ENCODE measurements at regions not wholly inside any gene's neighbourhood (a gene's known extent, or its start where the extent isn't known, plus 50 kb on each side); places are given as distances from the start of the nearest gene placed in this dataset.

DNA sequence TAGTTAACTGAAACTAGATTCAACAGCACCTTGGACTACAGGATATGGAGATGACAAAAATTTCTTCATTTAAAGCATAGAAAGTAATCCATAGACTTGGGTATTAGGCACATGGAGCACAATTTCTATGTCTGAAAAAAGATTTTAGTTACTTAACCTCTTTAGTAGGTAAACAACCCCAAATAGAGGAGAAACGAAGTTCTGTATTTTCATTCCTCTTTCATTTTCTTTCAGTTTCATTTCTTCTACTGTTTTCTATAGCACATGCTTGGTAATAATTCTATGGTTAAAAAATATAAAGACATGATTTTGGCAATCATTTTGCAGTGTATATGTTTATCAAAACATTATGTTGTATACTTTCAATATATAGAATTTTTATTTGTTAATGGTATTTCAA is 99.5 kb downstream of the CASP12 start:
- Histone ChIP-seq H3K9me1 (ENCODE audit: control insufficient read depth, extremely low read depth, insufficient read depth, low read length) (no peaks in the 10 kb centered on the region), H2AFZ (ENCODE audit: control insufficient read depth, low read length) (peak overlapping the region; percentile 59), H3K4me2 (ENCODE audit: control insufficient read depth, extremely low read depth, insufficient read depth, low read depth, low read length) (peak overlapping the region; percentile 14), H3K36me3 (ENCODE audit: control insufficient read depth in 2 of 2, extremely low read depth in 1 of 2, insufficient read depth in 2 of 2, low read length in 2 of 2) (no peaks in the 10 kb centered on the region), H3K9ac (ENCODE audit: control insufficient read depth, extremely low read depth, insufficient read depth, low read length) (no peak overlapping the region), H3K4me3 (ENCODE audit: control insufficient read depth in 2 of 3, extremely low read depth in 1 of 3, insufficient read depth in 2 of 3, low read depth in 1 of 3, low read length in 3 of 3) (peak overlapping the region in 1 of 3 experiments; percentile 18), H3K4me1 (ENCODE audit: control insufficient read depth, extremely low read depth, insufficient read depth, low read length) (no peaks in the 10 kb centered on the region), H3K9me3 (ENCODE audit: control insufficient read depth, low read depth, low read length) (no peaks in the 10 kb centered on the region), H3K27me3 (ENCODE audit: control insufficient read depth, extremely low read depth, insufficient read depth, low read length) (no peaks in the 10 kb centered on the region), H3K79me2 (ENCODE audit: control insufficient read depth, insufficient read depth, low read length) (no peaks in the 10 kb centered on the region), H3K27ac (ENCODE audit: control insufficient read depth, insufficient read depth, low read length) (no peak overlapping the region), H4K20me1 (ENCODE audit: control insufficient read depth, extremely low read depth, insufficient read depth, low read length) (no peaks in the 10 kb centered on the region)
- TF ChIP-seq CTCF (optimal IDR thresholded peaks at IDR 0.05 in 1 of 3, IDR thresholded peaks at IDR 0.05 in 1 of 3, conservative IDR thresholded peaks at IDR 0.05 in 1 of 3; ENCODE audit: extremely low read depth in 1 of 3, insufficient read depth in 2 of 3, low read length in 3 of 3), result no peak
- no peak for FAIRE-seq
- DNase-seq (ENCODE audit: low read depth, low spot score), result no peak
- dilution Hi-C loops (cut with MboI; ENCODE audit: extremely low pct_ligation_motif_present, low sequenced_read_pairs), result no loop called here

- TF ChIP-seq CTCF (optimal IDR thresholded peaks at IDR 0.05 in 1 of 3, IDR thresholded peaks at IDR 0.05 in 1 of 3, conservative IDR thresholded peaks at IDR 0.05 in 1 of 3; ENCODE audit: extremely low read depth in 1 of 3, insufficient read depth in 2 of 3, low read length in 3 of 3), result no peak
- no peak for TF ChIP-seq EZH2 (IDR thresholded peaks at IDR 0.05; ENCODE audit: low read length)
- Histone ChIP-seq H3K27me3 (ENCODE audit: control insufficient read depth, extremely low read depth, insufficient read depth, low read length) (no peaks in the 10 kb centered on the region), H3K4me1 (ENCODE audit: control insufficient read depth, extremely low read depth, insufficient read depth, low read length) (no peaks in the 10 kb centered on the region), H3K9me3 (ENCODE audit: control insufficient read depth, low read depth, low read length) (no peaks in the 10 kb centered on the region), H3K9me1 (ENCODE audit: control insufficient read depth, extremely low read depth, insufficient read depth, low read length) (no peaks in the 10 kb centered on the region), H3K36me3 (ENCODE audit: control insufficient read depth in 2 of 2, extremely low read depth in 1 of 2, insufficient read depth in 2 of 2, low read length in 2 of 2) (no peaks in the 10 kb centered on the region), H2AFZ (ENCODE audit: control insufficient read depth, low read length) (no peak overlapping the region), H3K4me3 (ENCODE audit: control insufficient read depth in 2 of 3, extremely low read depth in 1 of 3, insufficient read depth in 2 of 3, low read depth in 1 of 3, low read length in 3 of 3) (no peak overlapping the region), H3K4me2 (ENCODE audit: control insufficient read depth, extremely low read depth, insufficient read depth, low read depth, low read length) (no peak overlapping the region), H3K27ac (ENCODE audit: control insufficient read depth, insufficient read depth, low read length) (no peak overlapping the region), H4K20me1 (ENCODE audit: control insufficient read depth, extremely low read depth, insufficient read depth, low read length) (no peaks in the 10 kb centered on the region), H3K79me2 (ENCODE audit: control insufficient read depth, insufficient read depth, low read length) (no peaks in the 10 kb centered on the region), H3K9ac (ENCODE audit: control insufficient read depth, extremely low read depth, insufficient read depth, low read length) (no peak overlapping the region)
- dilution Hi-C loops (cut with MboI; ENCODE audit: extremely low pct_ligation_motif_present, low sequenced_read_pairs), result no loop called here
- FAIRE-seq (no peak), DNase-seq (ENCODE audit: low read depth, low spot score) (no peak)
Measured at GRCh38 chr11:104796301-104796700, 102.0 kb downstream of the CASP12 start.
